SK-N-SH treated with all-trans-retinoic acid at 6 μM for 48 hours (cell line): ENCODE measurements at regions not wholly inside any gene's neighbourhood (a gene's known extent, or its start where the extent isn't known, plus 50 kb on each side); places are given as distances from the start of the nearest gene placed in this dataset.

Experiments
- ATAC-seq: fragments of 200-7000 bp; cut with Tn5 transposase; 3 replicates; pipeline ENCODE4 v1.9.1; 2020; ENCODE audit warnings: mild to moderate bottlenecking, moderate library complexity
- ARNTL ChIP-seq: fragments of 450-650 bp; formaldehyde crosslinking; IDR thresholded peaks from 2 replicates; pipeline ENCODE4 v1.5.0; 2020; ENCODE audit warnings: low read depth, mild to moderate bottlenecking, moderate library complexity, borderline replicate concordance
- BACH2 ChIP-seq: fragments of 250-450 bp; sonication (Bioruptor Pico); IDR thresholded peaks from 2 replicates; pipeline ENCODE4 v1.9.0; 2021; ENCODE audit warnings: mild to moderate bottlenecking, borderline replicate concordance
- CREB5 ChIP-seq: fragments of 250-450 bp; sonication (Bioruptor Pico); IDR thresholded peaks from 2 replicates; pipeline ENCODE4 v1.5.1; 2020; ENCODE audit warnings: low read depth, mild to moderate bottlenecking, moderate library complexity
- CSDC2 ChIP-seq: fragments of 250-450 bp; sonication (Bioruptor Pico); IDR thresholded peaks from 2 replicates; pipeline ENCODE4 v1.5.0; 2020; ENCODE audit warnings: mild to moderate bottlenecking, moderate library complexity
- ESRRG ChIP-seq: fragments of 250-450 bp; sonication (Bioruptor Pico); IDR thresholded peaks from 2 replicates; pipeline ENCODE4 v1.6.1; 2021; ENCODE audit warnings: mild to moderate bottlenecking
- GLIS3 ChIP-seq: fragments of 250-450 bp; sonication (Bioruptor Pico); IDR thresholded peaks from 2 replicates; pipeline ENCODE4 v1.5.0; 2020; ENCODE audit warnings: mild to moderate bottlenecking, moderate library complexity
- ISL1 ChIP-seq: fragments of 250-450 bp; sonication (Bioruptor Pico); IDR thresholded peaks from 2 replicates; pipeline ENCODE4 v2.1.2; 2022; ENCODE audit warnings: mild to moderate bottlenecking, moderate library complexity
- OSR1 ChIP-seq: fragments of 250-450 bp; sonication (Bioruptor Pico); IDR thresholded peaks from 2 replicates; pipeline ENCODE4 v1.8.0; 2022; ENCODE audit warnings: moderate library complexity, mild to moderate bottlenecking, inconsistent platforms
- PATZ1 ChIP-seq: fragments of 250-450 bp; sonication (Bioruptor Pico); IDR thresholded peaks from 2 replicates; pipeline ENCODE4 v1.8.0; 2020; ENCODE audit warnings: mild to moderate bottlenecking, moderate library complexity, borderline replicate concordance
- POU6F1 ChIP-seq: fragments of 250-450 bp; sonication (Bioruptor Pico); IDR thresholded peaks from 2 replicates; pipeline ENCODE4 v1.8.0; 2021; ENCODE audit warnings: low read depth, mild to moderate bottlenecking, moderate library complexity, borderline replicate concordance
- RARB ChIP-seq: fragments of 250-450 bp; sonication (Bioruptor Pico); IDR thresholded peaks from 2 replicates; pipeline ENCODE4 v1.8.0; 2021; ENCODE audit warnings: mild to moderate bottlenecking, moderate library complexity
- SNAI2 ChIP-seq: fragments of 250-450 bp; sonication (Bioruptor Pico); IDR thresholded peaks from 2 replicates; pipeline ENCODE4 v1.5.0; 2020; ENCODE audit warnings: mild to moderate bottlenecking, moderate library complexity
- TCF4 ChIP-seq: fragments of 250-450 bp; sonication (Bioruptor Pico); IDR thresholded peaks from 2 replicates; pipeline ENCODE4 v1.8.0; 2021; ENCODE audit warnings: mild to moderate bottlenecking, moderate library complexity, borderline replicate concordance
- TOX ChIP-seq: fragments of 250-450 bp; sonication (Bioruptor Pico); IDR thresholded peaks from 2 replicates; pipeline ENCODE4 v1.8.0; 2021; ENCODE audit warnings: mild to moderate bottlenecking, moderate library complexity, borderline replicate concordance
- TSHZ2 ChIP-seq: fragments of 250-450 bp; sonication (Bioruptor Pico); IDR thresholded peaks from 2 replicates; pipeline ENCODE4 v1.5.0; 2020; ENCODE audit warnings: mild to moderate bottlenecking, moderate library complexity
- ZC3H10 ChIP-seq: fragments of 250-450 bp; sonication (Bioruptor Pico); IDR thresholded peaks from 2 replicates; pipeline ENCODE4 v1.5.1; 2021; ENCODE audit warnings: mild to moderate bottlenecking, moderate library complexity
- ZFP3 ChIP-seq: fragments of 250-450 bp; sonication (Bioruptor Pico); IDR thresholded peaks from 2 replicates; pipeline ENCODE4 v1.5.0; 2020; ENCODE audit warnings: mild to moderate bottlenecking, moderate library complexity
- ZFP30 ChIP-seq: fragments of 450-650 bp; formaldehyde crosslinking; IDR thresholded peaks from 2 replicates; pipeline ENCODE4 v1.5.0; 2022; ENCODE audit warnings: mild to moderate bottlenecking, moderate library complexity
- ZNF565 ChIP-seq: fragments of 450-650 bp; formaldehyde crosslinking; conservative IDR thresholded peaks from 2 replicates; pipeline ENCODE4 v1.5.0; 2020; ENCODE audit warnings: low read depth, mild to moderate bottlenecking, moderate library complexity
- ZNF70 ChIP-seq: fragments of 450-650 bp; formaldehyde crosslinking; IDR thresholded peaks from 2 replicates; pipeline ENCODE4 v1.5.0; 2020; ENCODE audit warnings: mild to moderate bottlenecking, moderate library complexity
- ZNF8 ChIP-seq: fragments of 450-650 bp; formaldehyde crosslinking; IDR thresholded peaks from 2 replicates; pipeline ENCODE4 v1.5.0; 2020; ENCODE audit warnings: mild to moderate bottlenecking, moderate library complexity

GRCh38 chr11:32187111-32187510 is 96.2 kb downstream of the RCN1 start:
- TF ChIP-seq PATZ1 (no peak), ESRRG (CRISPR knock-in tag) (no peak), CREB5 (CRISPR knock-in tag) (no peak), ZNF70 (CRISPR knock-in tag) (no peak), TSHZ2 (no peak), ISL1 (no peak), ZNF8 (CRISPR knock-in tag) (no peak), RARB (CRISPR knock-in tag) (no peak), ZFP30 (CRISPR knock-in tag) (no peak)
- ATAC-seq, result no peak

- peak; percentile 46; the same call in 2 of the 3 replicates for ATAC-seq
- TF ChIP-seq OSR1 (CRISPR knock-in tag), result no peak
- no peak for TF ChIP-seq ZFP3 (CRISPR knock-in tag)
- TF ChIP-seq GLIS3 (CRISPR knock-in tag), result no peak
- no peak for TF ChIP-seq TCF4 (CRISPR knock-in tag)
- no peak for TF ChIP-seq CSDC2 (CRISPR knock-in tag)
- no peak for TF ChIP-seq ZC3H10 (CRISPR knock-in tag)
- TF ChIP-seq CREB5 (CRISPR knock-in tag), result no peak
- no peak for TF ChIP-seq TOX (CRISPR knock-in tag)
- no peak for TF ChIP-seq ARNTL (CRISPR knock-in tag)
- no peak for TF ChIP-seq SNAI2 (CRISPR knock-in tag)
- no peak for TF ChIP-seq PATZ1
- TF ChIP-seq ESRRG (CRISPR knock-in tag), result no peak
- no peak for TF ChIP-seq BACH2
- no peak for TF ChIP-seq ZNF565 (CRISPR knock-in tag)
- no peak for TF ChIP-seq ZFP30 (CRISPR knock-in tag)
- TF ChIP-seq ISL1, result no peak
- TF ChIP-seq RARB (CRISPR knock-in tag), result no peak
Observed at GRCh38 chr11:32188785-32189184, 97.9 kb downstream of the RCN1 start.

- ATAC-seq, result no peak
- TF ChIP-seq ZC3H10 (CRISPR knock-in tag) (no peak), SNAI2 (CRISPR knock-in tag) (no peak), POU6F1 (CRISPR knock-in tag) (no peak), ESRRG (CRISPR knock-in tag) (no peak), ISL1 (no peak), TCF4 (CRISPR knock-in tag) (no peak), ARNTL (CRISPR knock-in tag) (no peak), TSHZ2 (no peak), CREB5 (CRISPR knock-in tag) (no peak), CSDC2 (CRISPR knock-in tag) (no peak), ZNF565 (CRISPR knock-in tag) (no peak), OSR1 (CRISPR knock-in tag) (no peak), ZFP30 (CRISPR knock-in tag) (no peak)
Observed at GRCh38 chr11:32196137-32196536, 105.3 kb downstream of the RCN1 start.
